Nephron progenitor cell (in vitro differentiated cells): ENCODE measurements at regions not wholly inside any gene's neighbourhood (a gene's known extent, or its start where the extent isn't known, plus 50 kb on each side); places are given as distances from the start of the nearest gene placed in this dataset.
A peak's percentile ranks its signal among the peaks of the same experiment; 100 is the strongest.

Experiments used
- DNase-seq: peaks from one replicate; pipeline ENCODE4 v3.0.0; 2021
- H3K27ac Mint-ChIP-seq: 2 replicates; pipeline ENCODE4 v1.8.0; 2021; ENCODE audit warnings: mild to moderate bottlenecking, moderate library complexity, mixed read lengths
- H3K27me3 Mint-ChIP-seq: 2 replicates; pipeline ENCODE4 v1.8.0; 2021; ENCODE audit warnings: mild to moderate bottlenecking, low read depth, mixed read lengths; ENCODE audit not compliant: poor library complexity
- H3K36me3 Mint-ChIP-seq: 2 replicates; pipeline ENCODE4 v1.8.0; 2021; ENCODE audit warnings: low read depth, mixed read lengths
- H3K4me1 Mint-ChIP-seq: 2 replicates; pipeline ENCODE4 v1.8.0; 2021; ENCODE audit warnings: mixed read lengths
- H3K4me3 Mint-ChIP-seq: 2 replicates; pipeline ENCODE4 v1.8.0; 2021; ENCODE audit warnings: mild to moderate bottlenecking, moderate library complexity, mixed read lengths
- H3K9me3 Mint-ChIP-seq: 2 replicates; pipeline ENCODE4 v1.8.0; 2021; ENCODE audit warnings: mild to moderate bottlenecking, moderate library complexity, mixed read lengths
- TF ChIP-seq, protein P1 (sequence below): fragments of 200-600 bp; sonication (generic); IDR thresholded peaks from 2 replicates; pipeline ENCODE4 v1.5.0; 2021; ENCODE audit warnings: antibody characterized with exemption

DNA sequence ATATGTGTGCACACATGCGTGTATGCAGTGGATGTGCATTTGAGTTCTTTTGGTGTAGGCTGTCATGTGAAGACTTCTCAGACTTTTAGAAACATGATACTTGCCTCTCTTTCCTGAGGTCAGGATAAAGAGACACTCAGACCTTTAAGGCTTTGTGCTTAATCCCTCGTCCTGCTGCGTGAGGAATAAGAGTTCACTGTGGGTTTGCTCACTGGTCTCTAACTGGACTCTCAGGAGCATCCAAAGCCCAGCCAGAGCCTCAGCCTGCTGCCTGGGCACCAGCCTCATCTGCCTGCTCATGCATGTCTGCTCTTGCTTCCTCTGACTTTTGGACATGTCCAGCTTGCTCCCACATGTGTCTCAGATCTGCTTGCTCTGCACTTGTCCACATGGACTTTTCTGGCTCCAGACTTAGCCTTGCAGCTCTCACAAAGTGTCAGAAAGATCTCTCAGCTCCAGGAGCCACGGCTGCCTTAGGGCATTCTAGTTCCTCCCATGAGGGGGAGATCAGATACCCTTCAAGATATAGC lies 65.1 kb upstream of the ZNF366 start:
- H3K9me3 Mint-ChIP-seq, result peaks cover 14% of the 10 kb centered on the region
- TF ChIP-seq, protein P1, sequence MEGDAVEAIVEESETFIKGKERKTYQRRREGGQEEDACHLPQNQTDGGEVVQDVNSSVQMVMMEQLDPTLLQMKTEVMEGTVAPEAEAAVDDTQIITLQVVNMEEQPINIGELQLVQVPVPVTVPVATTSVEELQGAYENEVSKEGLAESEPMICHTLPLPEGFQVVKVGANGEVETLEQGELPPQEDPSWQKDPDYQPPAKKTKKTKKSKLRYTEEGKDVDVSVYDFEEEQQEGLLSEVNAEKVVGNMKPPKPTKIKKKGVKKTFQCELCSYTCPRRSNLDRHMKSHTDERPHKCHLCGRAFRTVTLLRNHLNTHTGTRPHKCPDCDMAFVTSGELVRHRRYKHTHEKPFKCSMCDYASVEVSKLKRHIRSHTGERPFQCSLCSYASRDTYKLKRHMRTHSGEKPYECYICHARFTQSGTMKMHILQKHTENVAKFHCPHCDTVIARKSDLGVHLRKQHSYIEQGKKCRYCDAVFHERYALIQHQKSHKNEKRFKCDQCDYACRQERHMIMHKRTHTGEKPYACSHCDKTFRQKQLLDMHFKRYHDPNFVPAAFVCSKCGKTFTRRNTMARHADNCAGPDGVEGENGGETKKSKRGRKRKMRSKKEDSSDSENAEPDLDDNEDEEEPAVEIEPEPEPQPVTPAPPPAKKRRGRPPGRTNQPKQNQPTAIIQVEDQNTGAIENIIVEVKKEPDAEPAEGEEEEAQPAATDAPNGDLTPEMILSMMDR, result no peak
- DNase-seq, result peak; percentile 5
- peaks cover 21% of the 10 kb centered on the region for H3K4me1 Mint-ChIP-seq
- H3K27ac Mint-ChIP-seq, result no peak overlapping the region
- peaks cover 6% of the 10 kb centered on the region for H3K27me3 Mint-ChIP-seq
- no peak overlapping the region for H3K4me3 Mint-ChIP-seq
- H3K36me3 Mint-ChIP-seq, result peaks cover 7% of the 10 kb centered on the region

GRCh38 chr5:72569408-72569944 lies 62.3 kb upstream of the ZNF366 start:
- TF ChIP-seq, protein P1, result no peak
- Mint-ChIP-seq H3K4me1 (peaks cover 21% of the 10 kb centered on the region), H3K36me3 (no peaks in the 10 kb centered on the region), H3K4me3 (no peak overlapping the region), H3K27me3 (peaks cover 6% of the 10 kb centered on the region), H3K27ac (no peak overlapping the region), H3K9me3 (no peaks in the 10 kb centered on the region)
- DNase-seq, result no peak

- H3K4me3 Mint-ChIP-seq, result no peak overlapping the region
- no peak overlapping the region for H3K27ac Mint-ChIP-seq
- no peaks in the 10 kb centered on the region for H3K36me3 Mint-ChIP-seq
- peaks cover 9% of the 10 kb centered on the region for H3K4me1 Mint-ChIP-seq
- H3K27me3 Mint-ChIP-seq, result peaks cover 6% of the 10 kb centered on the region
- DNase-seq, result no peak
- TF ChIP-seq, protein P1, result no peak
- no peaks in the 10 kb centered on the region for H3K9me3 Mint-ChIP-seq
Observed at GRCh38 chr5:72566746-72567145, 59.5 kb upstream of the ZNF366 start.

DNA sequence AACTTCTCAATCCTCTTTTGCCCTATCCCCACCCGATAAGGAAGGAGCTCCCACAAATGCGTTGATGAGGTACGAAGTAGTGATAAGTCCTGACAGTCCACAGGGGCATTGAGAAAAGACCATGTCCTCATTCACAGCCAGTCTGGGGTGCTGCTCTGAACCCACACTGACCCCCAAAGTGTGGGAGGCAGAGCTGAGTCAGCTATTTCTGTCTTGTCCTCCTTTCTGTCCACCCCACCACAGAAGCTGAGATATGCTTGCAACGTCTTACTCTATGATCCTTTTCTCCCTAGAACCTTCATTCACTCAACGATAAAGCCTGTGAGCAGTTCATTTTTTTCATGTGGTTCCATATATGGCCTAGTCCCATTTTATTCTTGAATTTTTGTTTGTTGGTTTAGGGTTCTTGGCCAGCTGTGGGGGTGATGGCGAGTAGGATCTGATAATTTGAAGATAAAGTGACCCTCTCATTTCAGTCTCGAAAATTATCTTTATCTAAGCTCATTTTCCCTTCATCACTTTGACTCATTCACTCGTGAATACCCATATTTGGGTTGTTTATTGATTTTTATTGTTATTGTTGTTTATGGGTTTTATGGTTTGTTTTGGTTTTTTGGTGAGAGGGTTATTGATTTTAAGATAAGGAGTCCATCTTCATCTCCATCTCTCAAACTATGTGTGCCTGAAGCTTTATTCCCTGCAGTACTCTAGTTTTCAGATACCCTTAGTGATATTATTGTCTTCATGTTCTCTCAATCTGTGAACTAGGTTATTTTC lies 58.5 kb upstream of the ZNF366 start:
- H3K27me3 Mint-ChIP-seq, result peaks cover 6% of the 10 kb centered on the region
- TF ChIP-seq, protein P1, result no peak
- no peak overlapping the region for H3K4me3 Mint-ChIP-seq
- no peaks in the 10 kb centered on the region for H3K36me3 Mint-ChIP-seq
- peaks cover 5% of the 10 kb centered on the region for H3K4me1 Mint-ChIP-seq
- no peak for DNase-seq
- H3K9me3 Mint-ChIP-seq, result no peaks in the 10 kb centered on the region
- H3K27ac Mint-ChIP-seq, result no peak overlapping the region

GRCh38 chr5:72562717-72563116 lies 55.5 kb upstream of the ZNF366 start:
- no peak overlapping the region for H3K27ac Mint-ChIP-seq
- no peaks in the 10 kb centered on the region for H3K9me3 Mint-ChIP-seq
- no peak overlapping the region for H3K4me3 Mint-ChIP-seq
- H3K4me1 Mint-ChIP-seq, result peaks cover 2% of the 10 kb centered on the region
- TF ChIP-seq, protein P1, result no peak
- peaks cover 3% of the 10 kb centered on the region for H3K27me3 Mint-ChIP-seq
- no peak for DNase-seq
- no peaks in the 10 kb centered on the region for H3K36me3 Mint-ChIP-seq
